ENCODE measurements at regions not wholly inside any gene's neighbourhood (a gene's known extent, or its start where the extent isn't known, plus 50 kb on each side); places are given as distances from the start of the nearest gene placed in this dataset.
"Not testable (repeated sequence)": the region's sequence is repeated elsewhere in the genome, so short reads cannot be mapped to it uniquely, and the experiment has no call there.

GRCh38 chr2:4219571-4219970, 516.2 kb downstream of the DCDC2C start:
- TF ChIP-seq CTCF (conservative IDR thresholded peaks at IDR 0.05), result no peak
- peaks cover 14% of the 10 kb centered on the region for H3K4me1 Mint-ChIP-seq
- H3K9me3 Mint-ChIP-seq, result peaks cover 3% of the 10 kb centered on the region
- H3K27ac Mint-ChIP-seq (ENCODE audit: unreplicated experiment), result no peak overlapping the region
- DNase-seq (ENCODE audit: low read depth, low spot score), result no peak
- H3K27me3 Mint-ChIP-seq (ENCODE audit: low read depth), result no peaks in the 10 kb centered on the region
- H3K36me3 Mint-ChIP-seq (ENCODE audit: low read depth), result peaks cover 2% of the 10 kb centered on the region
- H3K4me3 Mint-ChIP-seq, result no peak overlapping the region

GRCh38 chr2:4221434-4221833, 518.1 kb downstream of the DCDC2C start:
- no peak for DNase-seq (ENCODE audit: low read depth, low spot score)
- peaks cover 14% of the 10 kb centered on the region for H3K4me1 Mint-ChIP-seq
- H3K27me3 Mint-ChIP-seq (ENCODE audit: low read depth), result no peaks in the 10 kb centered on the region
- peaks cover 3% of the 10 kb centered on the region for H3K9me3 Mint-ChIP-seq
- peaks cover 2% of the 10 kb centered on the region for H3K36me3 Mint-ChIP-seq (ENCODE audit: low read depth)
- TF ChIP-seq CTCF (conservative IDR thresholded peaks at IDR 0.05), result no peak
- no peak overlapping the region for H3K27ac Mint-ChIP-seq (ENCODE audit: unreplicated experiment)
- H3K4me3 Mint-ChIP-seq, result no peak overlapping the region

- H3K36me3 Mint-ChIP-seq (ENCODE audit: low read depth), result peaks cover 2% of the 10 kb centered on the region
- no peak for DNase-seq (ENCODE audit: low read depth, low spot score)
- no peak overlapping the region for H3K27ac Mint-ChIP-seq (ENCODE audit: unreplicated experiment)
- H3K27me3 Mint-ChIP-seq (ENCODE audit: low read depth), result no peaks in the 10 kb centered on the region
- H3K9me3 Mint-ChIP-seq, result peaks cover 3% of the 10 kb centered on the region
- peaks cover 14% of the 10 kb centered on the region for H3K4me1 Mint-ChIP-seq
- H3K4me3 Mint-ChIP-seq, result no peak overlapping the region
- no peak for TF ChIP-seq CTCF (conservative IDR thresholded peaks at IDR 0.05)
Measured at GRCh38 chr2:4221845-4222244, 518.5 kb downstream of the DCDC2C start.

GRCh38 chr2:4244422-4244821, 541.0 kb downstream of the DCDC2C start:
- not testable (repeated sequence) for DNase-seq (ENCODE audit: low read depth, low spot score); H3K27ac Mint-ChIP-seq (ENCODE audit: unreplicated experiment); H3K27me3 Mint-ChIP-seq (ENCODE audit: low read depth); H3K4me3 Mint-ChIP-seq; H3K36me3 Mint-ChIP-seq (ENCODE audit: low read depth)
- Mint-ChIP-seq H3K4me1 (peaks cover 21% of the 10 kb centered on the region), H3K9me3 (peaks cover 15% of the 10 kb centered on the region)

GRCh38 chr2:4246364-4247131, 543.2 kb downstream of the DCDC2C start:
- H3K9me3 Mint-ChIP-seq, result peaks cover 8% of the 10 kb centered on the region

More at GRCh38 chr2:4246364-4247131, 543.2 kb downstream of the DCDC2C start:
- Mint-ChIP-seq H3K36me3 (ENCODE audit: low read depth) (peaks cover 5% of the 10 kb centered on the region), H3K27ac (ENCODE audit: unreplicated experiment) (no peak overlapping the region), H3K4me3 (no peak overlapping the region), H3K27me3 (ENCODE audit: low read depth) (no peaks in the 10 kb centered on the region), H3K4me1 (peaks cover 21% of the 10 kb centered on the region)
- DNase-seq (ENCODE audit: low read depth, low spot score), result no peak
- no peak for TF ChIP-seq CTCF (conservative IDR thresholded peaks at IDR 0.05)

Measured in neural crest cell (in vitro differentiated cells).